HuH-7.5 (cell line): ENCODE measurements at regions not wholly inside any gene's neighbourhood (a gene's known extent, or its start where the extent isn't known, plus 50 kb on each side); places are given as distances from the start of the nearest gene placed in this dataset.
"Not testable (repeated sequence)": the region's sequence is repeated elsewhere in the genome, so short reads cannot be mapped to it uniquely, and the experiment has no call there.

Experiments used
- DNase-seq: peaks from one replicate; pipeline ENCODE4 v3.0.0; 2011; ENCODE audit warnings: low spot score

DNA sequence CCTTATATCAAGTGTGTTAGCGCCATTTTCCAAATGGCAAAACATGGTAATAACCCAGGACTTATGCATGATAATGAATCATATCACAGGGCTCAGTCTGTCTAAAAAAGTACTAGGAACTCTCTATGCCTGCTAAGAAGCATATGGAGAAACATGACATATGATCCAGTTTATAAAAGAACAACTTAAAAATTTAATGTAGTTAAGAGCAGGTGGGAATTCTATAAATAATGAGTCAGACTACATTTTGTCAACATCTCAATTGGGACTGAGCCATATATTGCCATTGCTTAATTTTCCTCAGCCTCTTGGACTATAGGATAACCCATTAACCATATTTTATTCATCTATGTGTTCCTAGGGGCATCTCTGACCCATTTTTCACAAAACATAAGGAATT lies 360.4 kb upstream of the AGA start:
- no peak for DNase-seq

- no peak for DNase-seq
These were observed 360.9 kb upstream of the AGA start for GRCh38 chr4:177803151-177803550.

DNA sequence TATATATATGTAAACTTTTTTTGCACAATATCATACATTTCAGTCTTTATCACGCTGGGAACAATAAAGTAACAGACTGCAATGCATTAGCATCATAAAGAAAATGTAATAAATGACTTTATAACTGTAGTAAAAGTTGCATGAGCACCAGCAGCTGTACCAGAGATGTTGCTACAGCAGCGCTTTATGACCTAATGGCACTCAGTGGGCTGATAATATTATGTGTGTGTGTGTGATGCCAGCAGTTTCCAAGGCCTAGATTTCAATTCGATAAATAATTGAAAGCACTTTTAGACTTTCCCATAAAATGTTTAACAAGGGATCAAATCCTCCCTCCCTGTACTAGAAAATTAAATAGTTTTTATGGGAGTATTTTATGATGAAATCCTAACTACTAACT lies 367.6 kb upstream of the AGA start:
- DNase-seq = no peak

DNA sequence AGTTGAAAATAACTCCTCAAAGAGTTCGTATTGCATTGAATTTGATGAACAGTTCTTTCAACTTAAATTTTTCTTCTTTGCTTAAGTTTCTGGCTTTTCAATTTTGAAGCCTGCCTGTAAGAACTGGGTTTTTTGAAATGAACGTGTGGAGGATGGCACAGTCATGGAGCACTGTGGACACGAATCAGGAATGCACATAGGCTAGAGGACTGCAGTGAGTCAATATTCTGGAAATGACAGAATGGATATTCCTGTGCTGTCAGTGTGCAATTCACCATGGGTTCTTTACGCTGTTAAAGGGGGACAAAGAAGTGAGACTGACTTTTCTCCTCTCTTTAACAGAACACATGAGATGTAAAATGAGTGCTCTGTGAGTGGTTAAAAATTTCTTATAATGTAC lies 368.0 kb upstream of the AGA start:
- no peak for DNase-seq

- not testable (repeated sequence) for DNase-seq
These were observed 376.2 kb upstream of the AGA start for GRCh38 chr4:177818392-177818791.

GRCh38 chr4:177826973-177827372 lies 384.7 kb upstream of the AGA start:
- DNase-seq = no peak

DNA sequence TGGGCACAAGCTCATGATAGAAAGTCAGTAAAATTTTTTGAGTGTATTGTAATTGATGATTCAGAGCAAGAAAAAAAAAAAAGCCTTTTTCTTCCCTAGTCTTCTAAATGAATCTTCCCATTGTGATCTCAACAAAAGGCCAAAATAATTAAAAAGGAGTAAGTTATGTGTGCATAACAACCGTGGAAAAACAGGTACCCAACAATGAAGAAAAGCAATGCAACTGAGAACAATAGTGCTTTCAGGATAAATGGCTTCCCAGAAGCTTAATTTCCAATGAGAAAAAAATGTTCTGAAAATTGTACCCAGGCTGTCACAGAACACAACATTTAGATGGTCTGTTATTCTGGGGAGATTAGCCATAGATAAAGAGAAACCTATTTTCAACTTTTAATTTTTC lies 399.0 kb upstream of the AGA start:
- DNase-seq = no peak

DNA sequence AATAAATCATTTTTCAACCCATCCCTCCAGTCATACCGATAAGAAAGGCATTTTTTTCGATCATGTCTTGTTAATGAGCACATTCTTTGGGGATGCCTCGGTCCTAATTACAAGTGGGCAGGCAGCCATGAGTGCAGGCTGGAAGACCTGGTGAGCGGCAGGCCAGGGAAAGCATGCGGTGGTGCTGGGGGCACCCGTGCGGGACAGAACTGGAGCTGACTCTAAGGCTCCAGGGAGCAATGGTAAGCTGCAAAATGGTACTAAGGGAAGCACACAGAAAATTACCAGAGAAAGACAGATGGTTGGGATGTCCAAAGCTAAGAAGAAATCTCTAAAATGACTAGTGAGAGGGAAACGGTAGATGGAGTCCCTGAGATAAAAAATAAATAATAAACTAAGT lies 411.0 kb upstream of the AGA start:
- DNase-seq = no peak

- no peak for DNase-seq
These were observed 413.4 kb upstream of the AGA start for GRCh38 chr4:177855507-177856197.

- DNase-seq = no peak
These were observed 417.9 kb upstream of the AGA start for GRCh38 chr4:177860171-177860570.

GRCh38 chr4:177861551-177862094 lies 419.4 kb upstream of the AGA start:
- no peak for DNase-seq

GRCh38 chr4:177862541-177863176 lies 420.4 kb upstream of the AGA start:
- DNase-seq = no peak

DNA sequence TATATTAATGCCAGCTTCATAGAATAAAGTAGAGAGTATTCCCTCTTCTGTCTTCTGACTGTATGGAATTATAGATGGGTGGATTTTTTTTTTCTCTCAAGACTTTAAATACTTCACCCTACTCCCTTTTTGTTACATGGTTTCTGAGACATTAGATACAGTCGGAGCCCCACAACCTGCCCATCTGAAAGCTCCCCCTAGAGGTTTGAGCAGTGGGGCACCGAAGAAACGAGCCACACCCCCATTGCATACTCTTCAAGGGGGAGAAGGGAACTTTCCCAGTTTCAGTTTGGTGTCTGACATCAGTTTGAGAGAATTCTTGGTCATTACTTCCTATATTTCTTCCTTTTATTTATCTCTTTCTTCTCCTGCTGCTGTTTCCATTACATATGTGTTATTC lies 437.6 kb upstream of the AGA start:
- no peak for DNase-seq

- no peak for DNase-seq
These were observed 452.9 kb upstream of the AGA start for GRCh38 chr4:177895136-177895535.

DNA sequence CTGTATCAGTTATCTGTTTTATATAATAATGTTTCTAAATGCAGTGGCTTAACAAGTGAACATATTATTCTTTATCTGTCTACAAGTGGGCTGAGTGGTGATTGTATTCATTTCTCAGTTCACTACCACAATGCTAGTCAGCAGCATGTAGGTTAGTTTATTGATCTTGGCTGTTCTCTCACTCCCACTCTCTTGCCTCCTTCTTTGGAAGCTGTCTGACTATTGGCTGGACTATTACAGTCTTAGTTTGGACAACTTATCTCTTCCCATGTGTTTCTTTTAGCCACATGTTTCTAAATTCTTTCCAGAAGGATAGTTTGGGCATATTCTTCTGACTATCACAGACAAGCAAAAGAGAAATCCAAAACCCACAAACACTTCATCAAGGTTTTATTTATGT lies 459.5 kb upstream of the AGA start:
- DNase-seq = no peak

DNA sequence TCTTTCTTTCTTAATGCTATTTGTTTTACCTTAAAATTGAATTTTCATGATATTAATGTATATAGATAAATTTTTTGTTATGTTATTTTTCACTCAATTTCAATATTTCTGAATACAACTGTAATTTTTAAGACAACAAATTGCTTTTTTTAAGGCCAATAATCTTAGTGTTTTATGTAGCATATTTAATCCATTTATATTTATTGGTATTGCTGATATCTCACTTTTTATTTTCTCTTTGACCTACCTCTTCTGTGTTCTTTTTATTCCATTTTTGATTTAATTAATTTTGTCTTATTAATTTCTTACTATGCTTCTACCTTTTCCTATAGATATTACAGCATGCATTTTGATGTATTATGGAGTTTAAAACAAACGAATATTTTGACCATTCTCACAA lies 460.1 kb upstream of the AGA start:
- DNase-seq = no peak

DNA sequence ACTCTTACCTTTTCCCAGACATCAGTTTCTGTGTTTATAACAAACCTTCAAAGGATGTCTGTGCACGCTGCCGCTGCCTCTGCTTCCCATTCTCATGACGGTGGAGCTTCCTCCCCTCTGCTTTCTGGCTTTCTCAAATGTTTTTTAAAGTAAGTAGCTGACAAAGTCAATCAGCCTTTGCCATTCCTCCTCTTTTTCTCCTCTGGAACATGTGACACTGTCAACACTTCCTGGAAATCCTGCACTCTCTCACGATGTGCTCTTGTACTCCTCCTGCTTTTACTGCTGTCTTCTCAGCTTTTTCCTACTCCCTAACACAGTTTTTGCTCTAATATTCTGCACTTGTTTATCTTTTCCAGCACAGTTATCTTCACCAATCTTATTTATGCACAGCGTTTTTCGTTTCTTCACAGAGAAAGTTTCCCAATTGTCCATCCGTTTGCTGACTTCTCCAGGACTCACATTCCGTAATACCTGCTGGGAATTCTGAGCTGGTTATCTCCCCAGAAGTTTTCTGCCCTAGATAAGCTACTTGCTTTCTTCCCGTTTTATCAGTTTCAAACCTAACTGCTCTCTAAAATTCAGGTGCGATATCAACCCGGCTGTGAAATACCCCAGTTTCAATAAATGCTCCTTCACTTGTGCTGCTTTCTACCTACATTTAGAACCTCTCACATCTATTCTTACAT lies 465.6 kb upstream of the AGA start:
- no peak for DNase-seq

DNA sequence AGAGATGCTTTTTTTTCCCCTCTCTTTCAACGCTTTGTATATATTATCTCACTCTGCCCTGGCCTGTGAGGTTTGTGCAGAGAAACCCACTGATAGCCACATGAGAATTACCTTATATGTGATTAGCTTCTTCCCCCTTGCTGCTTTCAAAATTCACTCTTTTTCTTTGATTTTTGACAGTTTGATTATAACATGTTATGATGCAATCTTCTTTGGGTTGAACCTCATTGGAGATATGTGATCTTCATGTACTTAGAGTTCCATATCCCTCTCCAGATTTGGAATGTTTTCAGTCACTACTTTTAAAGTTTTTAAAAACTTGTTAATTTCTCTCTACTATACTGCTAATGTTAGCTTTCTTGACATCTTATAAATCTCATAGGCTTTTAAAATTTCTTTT lies 479.5 kb upstream of the AGA start:
- DNase-seq = no peak

DNA sequence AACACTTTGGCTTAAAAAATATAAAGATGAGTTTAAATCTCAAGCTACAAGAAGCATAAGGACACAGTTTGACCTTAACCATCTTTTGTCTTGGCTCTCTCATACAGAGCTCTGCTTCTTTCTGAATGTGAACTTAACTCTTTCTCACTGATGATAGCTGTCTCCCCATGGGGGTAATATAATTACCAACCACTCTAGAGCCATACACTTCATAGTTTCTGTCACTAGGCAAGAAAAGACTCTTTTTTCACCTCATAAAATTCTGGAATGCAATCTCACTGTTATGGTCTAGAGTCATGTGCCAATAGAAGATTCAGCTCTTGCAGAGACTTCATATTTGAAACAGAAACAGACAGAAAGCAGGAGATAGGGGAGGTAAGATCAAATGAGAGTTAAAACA lies 481.7 kb upstream of the AGA start:
- DNase-seq = no peak

GRCh38 chr4:177937041-177937440 lies 494.8 kb upstream of the AGA start:
- DNase-seq = no peak

- no peak for DNase-seq
These were observed 496.0 kb upstream of the AGA start for GRCh38 chr4:177938226-177938625.

- DNase-seq = no peak
These were observed 503.0 kb upstream of the AGA start for GRCh38 chr4:177945268-177945667.

- DNase-seq = no peak
These were observed 505.4 kb upstream of the AGA start for GRCh38 chr4:177947607-177948006.
